ENCODE measurements at regions not wholly inside any gene's neighbourhood (a gene's known extent, or its start where the extent isn't known, plus 50 kb on each side); places are given as distances from the start of the nearest gene placed in this dataset.

- TF ChIP-seq HMGXB4 (CRISPR knock-in tag; IDR thresholded peaks at IDR 0.05; ENCODE audit: borderline replicate concordance) (no peak), HOXA7 (CRISPR knock-in tag; IDR thresholded peaks at IDR 0.05) (no peak), POLR2A (IDR thresholded peaks at IDR 0.05; ENCODE audit: low read length) (no peak)
Measured at GRCh38 chr4:29199025-29199424, 1521.1 kb upstream of the PCDH7 start (continued).

GRCh38 chr4:29199485-29199884 is 1520.7 kb upstream of the PCDH7 start:
- H3K4me3 ChIP-seq: no peak overlapping the region
- H3K27ac ChIP-seq: no peak overlapping the region
- H3K4me1 ChIP-seq: no peaks in the 10 kb centered on the region
- CTCF ChIA-PET: no interaction called here
- 29% methylated on average over 4 of the region's 4 CpGs for WGBS (ENCODE audit: missing lambda C conversion rate)
- POLR2A ChIA-PET: no interaction called here
- ATAC-seq (no peak), FAIRE-seq (no peak), DNase-seq (ENCODE audit: low read depth in 1 of 2, low spot score in 1 of 2) (no peak)
- H3K9me3 ChIP-seq: no peaks in the 10 kb centered on the region
- TF ChIP-seq SREBF2 (IDR thresholded peaks at IDR 0.05) (no peak), ZNF302 (CRISPR knock-in tag; IDR thresholded peaks at IDR 0.05) (no peak), USF2 (IDR thresholded peaks at IDR 0.05) (no peak), POLR2A (IDR thresholded peaks at IDR 0.05; ENCODE audit: low read length) (no peak), ESRRA (IDR thresholded peaks at IDR 0.05; ENCODE audit: borderline replicate concordance, low read length) (no peak), HDAC2 (IDR thresholded peaks at IDR 0.05) (no peak), SMC3 (IDR thresholded peaks at IDR 0.05) (no peak), BHLHE40 (IDR thresholded peaks at IDR 0.05; ENCODE audit: low read depth, low read length) (no peak), EHF (CRISPR knock-in tag; IDR thresholded peaks at IDR 0.05) (no peak), FOSB (CRISPR knock-in tag; IDR thresholded peaks at IDR 0.05) (no peak), PHF8 (IDR thresholded peaks at IDR 0.05; ENCODE audit: borderline replicate concordance, low read depth) (no peak), GATA3 (IDR thresholded peaks at IDR 0.05; ENCODE audit: borderline replicate concordance) (no peak), RNF2 (IDR thresholded peaks at IDR 0.05; ENCODE audit: borderline replicate concordance, low read depth) (no peak), PBX3 (IDR thresholded peaks at IDR 0.05) (no peak), RAD21 (conservative IDR thresholded peaks at IDR 0.05 in 1 of 2, IDR thresholded peaks at IDR 0.05 in 1 of 2) (no peak), CBX8 (IDR thresholded peaks at IDR 0.05) (no peak), KDM5A (IDR thresholded peaks at IDR 0.05) (no peak)
- TF ChIP-seq, protein P1, sequence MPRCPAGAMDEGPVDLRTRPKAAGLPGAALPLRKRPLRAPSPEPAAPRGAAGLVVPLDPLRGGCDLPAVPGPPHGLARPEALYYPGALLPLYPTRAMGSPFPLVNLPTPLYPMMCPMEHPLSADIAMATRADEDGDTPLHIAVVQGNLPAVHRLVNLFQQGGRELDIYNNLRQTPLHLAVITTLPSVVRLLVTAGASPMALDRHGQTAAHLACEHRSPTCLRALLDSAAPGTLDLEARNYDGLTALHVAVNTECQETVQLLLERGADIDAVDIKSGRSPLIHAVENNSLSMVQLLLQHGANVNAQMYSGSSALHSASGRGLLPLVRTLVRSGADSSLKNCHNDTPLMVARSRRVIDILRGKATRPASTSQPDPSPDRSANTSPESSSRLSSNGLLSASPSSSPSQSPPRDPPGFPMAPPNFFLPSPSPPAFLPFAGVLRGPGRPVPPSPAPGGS (IDR thresholded peaks at IDR 0.05): no peak
- no peak overlapping the region for H3K4me2 ChIP-seq

- TF ChIP-seq CBX8 (IDR thresholded peaks at IDR 0.05) (no peak), CTCF (IDR thresholded peaks at IDR 0.05) (no peak), FOSL2 (IDR thresholded peaks at IDR 0.05) (no peak), FOSL2 (CRISPR knock-in tag; IDR thresholded peaks at IDR 0.05) (no peak), CEBPB (IDR thresholded peaks at IDR 0.05) (no peak), GATA3 (IDR thresholded peaks at IDR 0.05; ENCODE audit: borderline replicate concordance) (no peak)
- Histone ChIP-seq H3K4me2 (no peak overlapping the region), H3K4me1 (no peaks in the 10 kb centered on the region), H3K4me3 (no peak overlapping the region), H3K9me3 (no peaks in the 10 kb centered on the region), H3K27ac (no peak overlapping the region)
- 2% methylated on average over 1 of the region's 1 CpG for WGBS (ENCODE audit: missing lambda C conversion rate)
- ATAC-seq (no peak), FAIRE-seq (no peak), DNase-seq (ENCODE audit: low read depth in 1 of 2, low spot score in 1 of 2) (no peak)
- ChIA-PET POLR2A (no interaction called here), CTCF (no interaction called here)
Measured at GRCh38 chr4:29213020-29213419, 1507.1 kb upstream of the PCDH7 start.
